GM12878 (cell line): ENCODE measurements at regions not wholly inside any gene's neighbourhood (a gene's known extent, or its start where the extent isn't known, plus 50 kb on each side); places are given as distances from the start of the nearest gene placed in this dataset.

ENCODE experiments used
- ATAC-seq: fragments of 200-7000 bp; cut with Tn5 transposase; 3 replicates; pipeline ENCODE4 v1.9.1; 2020; ENCODE audit warnings: mild to moderate bottlenecking, moderate library complexity
- BruUV-seq: library from RNA; stranded (reverse); fragments of 400-500 nt; replicated peaks from 2 replicates; lab custom pipeline; 2021; lab: Mats Ljungman, UMichigan
- CTCF ChIA-PET: fragments of 300-600 bp; sonication (Branson Sonifier 250); formaldehyde crosslinking; extraction: SDS; loops from one replicate; lab custom pipeline; 2021; ENCODE audit warnings: inconsistent platforms; lab: Yijun Ruan, JAX
- POLR2A ChIA-PET: fragments of 350-600 bp; formaldehyde crosslinking; extraction: SDS; loops from one replicate; lab custom pipeline; 2021; ENCODE audit warnings: inconsistent platforms; lab: Charles Lee
- RAD21 ChIA-PET: fragments of 300-600 bp; sonication (Branson Sonifier 250); formaldehyde crosslinking; loops from one replicate; lab custom pipeline; 2023; ENCODE audit warnings: antibody characterized with exemption; ENCODE audit not compliant: unreplicated experiment; lab: Charles Lee
- SMC1A ChIA-PET: fragments of 300-600 bp; sonication (Branson Sonifier 250); formaldehyde crosslinking; loops from one replicate; lab custom pipeline; 2023; ENCODE audit not compliant: unreplicated experiment, uncharacterized antibody; lab: Charles Lee
- DNase-seq: peaks from one replicate; pipeline ENCODE4 v3.0.0-alpha.2; 2011; ENCODE audit warnings: low read depth, low spot score
- FAIRE-seq: peaks from 3 replicates; lab custom pipeline; 2011; peaks lifted over from hg19 to GRCh38; lab: Jason Lieb, UNC
- H2AFZ ChIP-seq: 2 replicates; pipeline ENCODE4 v1.6.0; 2011; ENCODE audit warnings: low read depth, low read length, control low read depth; ENCODE audit not compliant: control insufficient read depth
- H3K27ac ChIP-seq: 2 replicates; pipeline ENCODE4 v1.5.1; 2011; ENCODE audit warnings: control low read depth; ENCODE audit not compliant: control insufficient read depth, insufficient read depth
- H3K27me3 ChIP-seq, 2 experiments: replicated peaks in 1 of 2; 2 replicates each; pipeline versions ENCODE4 v1.6.0 to v1.6.1; 2011; ENCODE audit warnings: low read length in 1 of 2; ENCODE audit not compliant: control insufficient read depth in 2 of 2, insufficient read depth in 2 of 2
- H3K36me3 ChIP-seq, 2 experiments: 2 replicates each; pipeline ENCODE4 v1.5.1; 2011; ENCODE audit warnings: low read length in 1 of 2; ENCODE audit not compliant: control insufficient read depth in 2 of 2, insufficient read depth in 2 of 2
- H3K4me1 ChIP-seq: 2 replicates; pipeline ENCODE4 v1.6.1; 2011; ENCODE audit warnings: mild to moderate bottlenecking, low read length, moderate library complexity, mixed read lengths; ENCODE audit not compliant: control insufficient read depth, insufficient read depth
- H3K4me2 ChIP-seq: 2 replicates; pipeline ENCODE4 v1.6.0; 2011; ENCODE audit warnings: control low read depth; ENCODE audit not compliant: control insufficient read depth, insufficient read depth
- H3K4me3 ChIP-seq: fragments of 200-600 bp; sonication (generic); 2 replicates; pipeline ENCODE4 v1.5.1; 2016
- H3K79me2 ChIP-seq: 2 replicates; pipeline ENCODE4 v1.6.0; 2011; ENCODE audit warnings: low read length; ENCODE audit not compliant: control insufficient read depth, insufficient read depth
- H3K9ac ChIP-seq: 2 replicates; pipeline ENCODE4 v1.8.0; 2011; ENCODE audit warnings: low read length, control low read depth, mixed read lengths; ENCODE audit not compliant: control insufficient read depth, insufficient read depth
- H3K9me3 ChIP-seq: replicated peaks from 3 replicates; pipeline ENCODE4 v1.5.1; 2011; ENCODE audit warnings: mild to moderate bottlenecking, low read length; ENCODE audit not compliant: control insufficient read depth, insufficient read depth
- H4K20me1 ChIP-seq: 2 replicates; pipeline ENCODE4 v1.6.0; 2011; ENCODE audit not compliant: control insufficient read depth, insufficient read depth
- BMI1 ChIP-seq: fragments of 450-650 bp; IDR thresholded peaks from 2 replicates; pipeline ENCODE4 v1.6.1; 2016; ENCODE audit warnings: mild to moderate bottlenecking, moderate library complexity, borderline replicate concordance
- BRCA1 ChIP-seq: IDR thresholded peaks from 2 replicates; pipeline ENCODE4 v1.6.1; 2011; ENCODE audit warnings: low read depth, low read length, improper control_type of control experiment
- CEBPB ChIP-seq, 2 experiments: fragments of 150-350 bp in 1 of 2; IDR thresholded peaks; 2 replicates each; pipeline ENCODE4 v1.6.1; 2012 to 2014; ENCODE audit warnings: low read depth in 2 of 2, low read length in 2 of 2, borderline replicate concordance in 1 of 2, inconsistent platforms in 1 of 2
- CHD1 ChIP-seq: IDR thresholded peaks from 2 replicates; pipeline ENCODE4 v1.6.1; 2012; ENCODE audit warnings: low read depth, low read length, improper control_type of control experiment
- E4F1 ChIP-seq: fragments of 450-650 bp; IDR thresholded peaks from 2 replicates; pipeline ENCODE4 v1.6.1; 2018; ENCODE audit warnings: borderline replicate concordance, mild to moderate bottlenecking; ENCODE audit not compliant: partially characterized antibody
- GABPA ChIP-seq: IDR thresholded peaks from 2 replicates; pipeline ENCODE4 v1.6.1; 2014; ENCODE audit warnings: antibody characterized with exemption, low read depth, mild to moderate bottlenecking, inconsistent platforms
- MEF2B ChIP-seq: fragments of 450-650 bp; IDR thresholded peaks from 2 replicates; pipeline ENCODE4 v1.6.1; 2018; ENCODE audit warnings: mild to moderate bottlenecking, moderate library complexity; ENCODE audit not compliant: partially characterized antibody, poor library complexity, severe bottlenecking
- NKRF ChIP-seq: fragments of 450-650 bp; conservative IDR thresholded peaks from 2 replicates; pipeline ENCODE4 v1.6.1; 2017; ENCODE audit warnings: mild to moderate bottlenecking, moderate library complexity
- NR2C2 ChIP-seq: IDR thresholded peaks from 2 replicates; pipeline ENCODE4 v1.6.1; 2011; ENCODE audit warnings: borderline replicate concordance, low read depth; ENCODE audit not compliant: control insufficient read depth, insufficient read length
- PAX5 ChIP-seq: IDR thresholded peaks from 2 replicates; pipeline ENCODE4 v1.6.1; 2011; ENCODE audit warnings: low read depth, low read length, borderline replicate concordance
- RAD21 ChIP-seq: IDR thresholded peaks from 2 replicates; pipeline ENCODE4 v1.6.1; 2011; ENCODE audit warnings: mild to moderate bottlenecking, low read depth, low read length, moderate library complexity; ENCODE audit not compliant: insufficient read depth
- TAF1 ChIP-seq: IDR thresholded peaks from 2 replicates; pipeline ENCODE4 v1.6.1; 2011; ENCODE audit warnings: mild to moderate bottlenecking, low read depth, low read length, borderline replicate concordance
- ZNF622 ChIP-seq: fragments of 450-650 bp; IDR thresholded peaks from 2 replicates; pipeline ENCODE4 v1.6.1; 2017; ENCODE audit warnings: mild to moderate bottlenecking, inconsistent platforms
- ZSCAN29 ChIP-seq: fragments of 450-650 bp; IDR thresholded peaks from 2 replicates; pipeline ENCODE4 v1.6.1; 2017; ENCODE audit warnings: mild to moderate bottlenecking, moderate library complexity
- ZZZ3 ChIP-seq: IDR thresholded peaks from 2 replicates; pipeline ENCODE4 v1.6.1; 2011; ENCODE audit warnings: low read depth; ENCODE audit not compliant: control insufficient read depth, insufficient read length
- WGBS: methylation state at CpG from one replicate; pipeline ENCODE4 v1.1.6; 2016; ENCODE audit warnings: low lambda C conversion rate; ENCODE audit not compliant: insufficient replicate concordance, insufficient coverage; ENCODE audit errors: missing lambda C conversion rate; 5-methylcytosine and 5-hydroxymethylcytosine counted together
- in situ Hi-C: fragments of 300-500 bp; cut with MboI; formaldehyde crosslinking; loops from 9 replicates; pipeline ENCODE4 v1.14.3; 2018; ENCODE audit warnings: mixed read lengths
- intact Hi-C: fragments of 100-400 bp; cut with micrococcal nuclease; formaldehyde crosslinking; loops from one replicate; pipeline ENCODE4 v1.14.2; 2022; ENCODE audit not compliant: unreplicated experiment
- TF ChIP-seq, protein P1 (sequence below): fragments of 450-650 bp; IDR thresholded peaks from 2 replicates; pipeline ENCODE4 v1.6.1; 2016; ENCODE audit warnings: mild to moderate bottlenecking
- TF ChIP-seq, protein P2 (sequence below): IDR thresholded peaks from 2 replicates; pipeline ENCODE4 v1.6.1; 2011; ENCODE audit warnings: borderline replicate concordance, low read depth, mild to moderate bottlenecking, moderate library complexity, mixed read lengths, low read length; ENCODE audit not compliant: insufficient read depth; ENCODE audit errors: extremely low read length

GRCh38 chr9:129319076-129319937 lies 141.2 kb upstream of the IER5L start:
- RAD21 ChIA-PET: interaction anchor here (1.5 kb wide), 1 partner anchor 305 kb away, joined by 3 read pairs; no protein-coding TSS in a partner anchor
- no peak for ATAC-seq
- Histone ChIP-seq H3K27me3 (no peaks in the 10 kb centered on the region), H3K4me3 (no peak overlapping the region), H4K20me1 (no peaks in the 10 kb centered on the region), H3K4me2 (no peak overlapping the region), H2AFZ (no peak overlapping the region), H3K9ac (no peak overlapping the region), H3K79me2 (no peaks in the 10 kb centered on the region), H3K4me1 (peaks cover 12% of the 10 kb centered on the region), H3K27ac (no peak overlapping the region), H3K36me3 (no peaks in the 10 kb centered on the region), H3K9me3 (no peaks in the 10 kb centered on the region)
- WGBS: 80% methylated on average over 22 of the region's 30 CpGs
- SMC1A ChIA-PET: interaction anchor here (1.4 kb wide), 1 partner anchor 10 kb away, joined by 4 read pairs; no protein-coding TSS in a partner anchor
- no peak for FAIRE-seq
- intact Hi-C loops (no loop called here), in situ Hi-C loops (no loop called here)
- no peak for DNase-seq
- BruUV-seq: no TSS peak
- POLR2A ChIA-PET: no interaction called here
- CTCF ChIA-PET: no interaction called here
- TF ChIP-seq, protein P1, sequence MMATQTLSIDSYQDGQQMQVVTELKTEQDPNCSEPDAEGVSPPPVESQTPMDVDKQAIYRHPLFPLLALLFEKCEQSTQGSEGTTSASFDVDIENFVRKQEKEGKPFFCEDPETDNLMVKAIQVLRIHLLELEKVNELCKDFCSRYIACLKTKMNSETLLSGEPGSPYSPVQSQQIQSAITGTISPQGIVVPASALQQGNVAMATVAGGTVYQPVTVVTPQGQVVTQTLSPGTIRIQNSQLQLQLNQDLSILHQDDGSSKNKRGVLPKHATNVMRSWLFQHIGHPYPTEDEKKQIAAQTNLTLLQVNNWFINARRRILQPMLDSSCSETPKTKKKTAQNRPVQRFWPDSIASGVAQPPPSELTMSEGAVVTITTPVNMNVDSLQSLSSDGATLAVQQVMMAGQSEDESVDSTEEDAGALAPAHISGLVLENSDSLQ: no peak
- TF ChIP-seq NR2C2 (no peak), E4F1 (no peak), CHD1 (no peak), RAD21 (no peak), PAX5 (no peak), BRCA1 (no peak), ZZZ3 (no peak), MEF2B (no peak), ZSCAN29 (no peak), CEBPB (IDR thresholded peaks at IDR 0.05; ENCODE audit: borderline replicate concordance in 1 of 2, low read depth in 2 of 2, low read length in 2 of 2) (no peak), TAF1 (no peak), NKRF (no peak), GABPA (no peak), BMI1 (no peak), ZNF622 (no peak)
- TF ChIP-seq, protein P2, sequence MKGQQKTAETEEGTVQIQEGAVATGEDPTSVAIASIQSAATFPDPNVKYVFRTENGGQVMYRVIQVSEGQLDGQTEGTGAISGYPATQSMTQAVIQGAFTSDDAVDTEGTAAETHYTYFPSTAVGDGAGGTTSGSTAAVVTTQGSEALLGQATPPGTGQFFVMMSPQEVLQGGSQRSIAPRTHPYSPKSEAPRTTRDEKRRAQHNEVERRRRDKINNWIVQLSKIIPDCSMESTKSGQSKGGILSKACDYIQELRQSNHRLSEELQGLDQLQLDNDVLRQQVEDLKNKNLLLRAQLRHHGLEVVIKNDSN: no peak
